ENCODE measurements at regions not wholly inside any gene's neighbourhood (a gene's known extent, or its start where the extent isn't known, plus 50 kb on each side); places are given as distances from the start of the nearest gene placed in this dataset.

DNA sequence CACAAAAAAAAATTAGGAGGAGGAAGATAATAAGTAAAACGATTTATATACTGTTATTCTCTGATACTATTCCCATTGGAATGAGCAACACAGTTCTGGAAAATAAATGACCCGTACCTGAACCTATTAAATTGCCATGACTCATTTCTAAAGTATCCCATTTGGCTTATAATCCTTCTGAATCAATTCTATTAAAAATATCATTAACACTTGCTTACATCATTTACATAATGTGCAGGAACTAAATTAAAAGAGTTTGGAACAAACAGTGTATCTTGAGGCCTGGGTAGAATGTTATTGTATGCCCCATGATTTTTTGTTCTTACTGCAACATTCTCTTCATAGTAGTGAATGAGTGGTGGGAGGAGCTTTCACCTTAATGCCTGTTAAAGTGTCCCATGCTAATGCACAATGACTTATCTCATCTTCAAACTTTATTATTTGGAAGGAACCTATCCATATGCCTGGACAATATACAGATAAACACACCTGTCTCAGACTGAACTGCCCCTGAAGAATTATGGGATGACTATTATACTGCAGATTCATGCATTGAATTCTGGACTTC, 549.9 kb upstream of the ACVR2A start:
- DNase-seq: no peak
- H3K27me3 ChIP-seq: no peaks in the 10 kb centered on the region
- no peaks in the 10 kb centered on the region for H3K36me3 ChIP-seq (replicated peaks in 1 of 2)
- H3K9me3 ChIP-seq (replicated peaks in 1 of 3): no peaks in the 10 kb centered on the region
- H3K4me3 ChIP-seq: no peak overlapping the region
- H3K27ac ChIP-seq: no peak overlapping the region
- 51 to 66% (median 59%) methylated on average over 2 of the region's 2 CpGs for WGBS, 4 donors
- TF ChIP-seq CTCF (IDR thresholded peaks at IDR 0.05) (no peak), POLR2A (IDR thresholded peaks at IDR 0.05) (no peak)
- H3K4me1 ChIP-seq (replicated peaks in 1 of 2): no peaks in the 10 kb centered on the region
- intact Hi-C loops (cut with DNase I): no loop called here

DNA sequence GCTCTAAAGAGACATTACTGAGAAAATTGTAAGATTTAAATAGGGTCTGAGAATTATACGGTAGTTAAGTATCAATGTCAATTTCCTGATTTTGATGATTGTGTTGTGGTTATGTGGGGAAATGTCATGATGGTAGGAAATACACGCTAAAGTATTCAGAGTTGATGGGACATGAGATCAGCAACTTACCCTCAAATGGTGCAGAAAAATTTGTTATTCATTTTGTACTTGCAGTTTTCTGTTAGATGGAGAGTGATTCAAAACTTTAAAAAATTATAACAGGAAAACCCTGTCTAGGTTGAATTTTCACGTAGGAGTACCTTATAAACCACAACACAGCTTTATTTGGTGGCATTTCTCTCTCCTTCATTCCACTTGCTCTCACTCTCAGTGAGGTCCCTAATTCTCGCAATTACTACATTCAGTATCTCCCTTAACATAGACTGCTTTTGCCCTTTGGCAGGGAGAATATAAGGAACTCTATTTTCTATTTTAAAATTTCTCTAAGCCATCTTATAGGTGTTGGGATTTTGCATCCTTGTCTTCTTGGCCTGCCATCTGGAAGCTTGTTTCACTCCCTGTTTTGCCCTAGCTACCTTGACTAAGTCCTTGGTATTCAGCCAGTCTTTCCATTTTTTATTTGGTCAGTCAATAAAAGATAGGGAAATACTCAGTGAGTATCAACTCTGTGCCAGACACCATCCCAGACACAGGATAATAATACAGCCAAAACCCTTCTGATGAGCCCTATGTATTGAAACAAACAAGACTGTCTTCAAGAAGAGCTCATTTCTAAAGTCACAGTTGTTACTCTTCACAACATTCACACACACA, 550.6 kb upstream of the ACVR2A start:
- Histone ChIP-seq H3K27ac (no peak overlapping the region), H3K4me3 (no peak overlapping the region), H3K36me3 (replicated peaks in 1 of 2) (no peaks in the 10 kb centered on the region), H3K4me1 (replicated peaks in 1 of 2) (no peaks in the 10 kb centered on the region), H3K9me3 (replicated peaks in 1 of 3) (no peaks in the 10 kb centered on the region), H3K27me3 (no peaks in the 10 kb centered on the region)
- WGBS, 4 donors: 76 to 81% (median 78%) methylated on average over 4 of the region's 4 CpGs
- intact Hi-C loops (cut with DNase I): no loop called here
- no peak for DNase-seq
- no peak for TF ChIP-seq POLR2A (IDR thresholded peaks at IDR 0.05)
- TF ChIP-seq CTCF (IDR thresholded peaks at IDR 0.05): no peak

- no peak for DNase-seq
- Histone ChIP-seq H3K27me3 (no peaks in the 10 kb centered on the region), H3K36me3 (replicated peaks in 1 of 2) (no peaks in the 10 kb centered on the region), H3K4me1 (replicated peaks in 1 of 2) (no peaks in the 10 kb centered on the region), H3K4me3 (no peak overlapping the region), H3K9me3 (replicated peaks in 1 of 3) (no peaks in the 10 kb centered on the region), H3K27ac (no peak overlapping the region)
- intact Hi-C loops (cut with DNase I): no loop called here
- TF ChIP-seq CTCF (IDR thresholded peaks at IDR 0.05) (no peak), POLR2A (IDR thresholded peaks at IDR 0.05) (no peak)
Observed at GRCh38 chr2:147288131-147288530, 556.7 kb upstream of the ACVR2A start.

- no peaks in the 10 kb centered on the region for H3K36me3 ChIP-seq (replicated peaks in 1 of 2)
- H3K9me3 ChIP-seq (replicated peaks in 1 of 3): no peaks in the 10 kb centered on the region
- H3K27ac ChIP-seq: no peak overlapping the region
- DNase-seq: no peak
- no peak overlapping the region for H3K4me3 ChIP-seq
- whole genome bisulfite sequencing, 4 donors: 70 to 86% (median 81%) methylated on average over 6 of the region's 6 CpGs
- intact Hi-C loops (cut with DNase I): no loop called here
- no peak for TF ChIP-seq CTCF (IDR thresholded peaks at IDR 0.05)
- TF ChIP-seq POLR2A (IDR thresholded peaks at IDR 0.05): no peak
- no peaks in the 10 kb centered on the region for H3K27me3 ChIP-seq
- no peaks in the 10 kb centered on the region for H3K4me1 ChIP-seq (replicated peaks in 1 of 2)
Observed at GRCh38 chr2:147275943-147276342, 568.9 kb upstream of the ACVR2A start.
